ENCODE measurements at regions not wholly inside any gene's neighbourhood (a gene's known extent, or its start where the extent isn't known, plus 50 kb on each side); places are given as distances from the start of the nearest gene placed in this dataset.
"Not testable (repeated sequence)": the region's sequence is repeated elsewhere in the genome, so short reads cannot be mapped to it uniquely, and the experiment has no call there.

- DNase-seq (ENCODE audit: low read depth): no peak
Observed at GRCh38 chr4:74544655-74545361, 99.9 kb downstream of the AREG start.

- no peak for DNase-seq (ENCODE audit: low read depth)
Observed at GRCh38 chr4:74545448-74545847, 100.5 kb downstream of the AREG start.

GRCh38 chr4:74546057-74546456 lies 101.1 kb downstream of the AREG start:
- no peak for DNase-seq (ENCODE audit: low read depth)

- DNase-seq (ENCODE audit: low read depth): no peak
Observed at GRCh38 chr4:74547042-74547441, 102.1 kb downstream of the AREG start.

GRCh38 chr4:74548561-74548960 lies 103.6 kb downstream of the AREG start:
- DNase-seq (ENCODE audit: low read depth): no peak

GRCh38 chr4:74549936-74550335 lies 105.0 kb downstream of the AREG start:
- DNase-seq (ENCODE audit: low read depth): no peak

- DNase-seq (ENCODE audit: low read depth): no peak
Observed at GRCh38 chr4:74555231-74555630, 110.3 kb downstream of the AREG start.

GRCh38 chr4:74555843-74556242 lies 110.9 kb downstream of the AREG start:
- no peak for DNase-seq (ENCODE audit: low read depth)

GRCh38 chr4:74559853-74560252 lies 114.9 kb downstream of the AREG start:
- DNase-seq (ENCODE audit: low read depth): no peak

GRCh38 chr4:74567981-74568380 lies 123.0 kb downstream of the AREG start:
- no peak for DNase-seq (ENCODE audit: low read depth)

- no peak for DNase-seq (ENCODE audit: low read depth)
Observed at GRCh38 chr4:74570095-74570494, 125.2 kb downstream of the AREG start.

- DNase-seq (ENCODE audit: low read depth): no peak
Observed at GRCh38 chr4:74578329-74578728, 133.4 kb downstream of the AREG start.

GRCh38 chr4:74578865-74579264 lies 133.9 kb downstream of the AREG start:
- DNase-seq (ENCODE audit: low read depth): not testable (repeated sequence)

- no peak for DNase-seq (ENCODE audit: low read depth)
Observed at GRCh38 chr4:74583089-74583700, 138.3 kb downstream of the AREG start.

- DNase-seq (ENCODE audit: low read depth): no peak
Observed at GRCh38 chr4:74583757-74584156, 138.8 kb downstream of the AREG start.

GRCh38 chr4:74588350-74588749 lies 143.4 kb downstream of the AREG start:
- no peak for DNase-seq (ENCODE audit: low read depth)

- DNase-seq (ENCODE audit: low read depth): no peak
Observed at GRCh38 chr4:74590476-74590875, 145.5 kb downstream of the AREG start.

- DNase-seq (ENCODE audit: low read depth): no peak
Observed at GRCh38 chr4:74598611-74599325, 153.8 kb downstream of the AREG start.

GRCh38 chr4:74603186-74603585 lies 158.2 kb downstream of the AREG start:
- DNase-seq (ENCODE audit: low read depth): no peak

- peak; percentile 16 for DNase-seq (ENCODE audit: low read depth)
Observed at GRCh38 chr4:74608151-74608949, 163.4 kb downstream of the AREG start.

- DNase-seq (ENCODE audit: low read depth): no peak
Observed at GRCh38 chr4:74610491-74610890, 165.6 kb downstream of the AREG start.

GRCh38 chr4:74612837-74613236 lies 167.9 kb downstream of the AREG start:
- DNase-seq (ENCODE audit: low read depth): no peak

All from myocyte (in vitro differentiated cells).